DMS153 treated with DMSO at 0.1 percent for 48 hours (cell line): ENCODE measurements at regions not wholly inside any gene's neighbourhood (a gene's known extent, or its start where the extent isn't known, plus 50 kb on each side); places are given as distances from the start of the nearest gene placed in this dataset.

Experiments
- DNase-seq: peaks from one replicate; lab custom pipeline; 2025; ENCODE audit not compliant: unreplicated experiment; lab: John Stamatoyannopoulos, UW

DNA sequence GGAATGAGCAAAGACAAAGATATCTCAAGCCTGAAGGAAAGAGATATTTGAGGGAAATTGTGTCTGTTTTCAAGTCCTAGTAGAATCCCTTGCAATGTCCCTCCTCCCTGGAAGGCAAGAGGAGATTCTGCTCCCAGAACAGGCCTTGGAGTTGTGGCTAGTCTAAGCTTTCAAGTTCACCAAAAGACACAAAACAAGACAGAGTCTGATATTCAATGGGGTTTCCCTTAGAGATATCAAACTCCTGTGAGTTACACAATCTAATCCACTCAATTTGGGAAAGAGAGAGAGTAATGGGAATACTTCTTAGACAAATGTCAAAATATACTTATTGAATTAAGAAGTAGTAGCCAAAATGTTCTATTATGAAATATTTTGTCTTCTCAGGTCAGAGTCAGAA is 162.8 kb upstream of the ADAMTS5 start:
- DNase-seq = no peak

DNA sequence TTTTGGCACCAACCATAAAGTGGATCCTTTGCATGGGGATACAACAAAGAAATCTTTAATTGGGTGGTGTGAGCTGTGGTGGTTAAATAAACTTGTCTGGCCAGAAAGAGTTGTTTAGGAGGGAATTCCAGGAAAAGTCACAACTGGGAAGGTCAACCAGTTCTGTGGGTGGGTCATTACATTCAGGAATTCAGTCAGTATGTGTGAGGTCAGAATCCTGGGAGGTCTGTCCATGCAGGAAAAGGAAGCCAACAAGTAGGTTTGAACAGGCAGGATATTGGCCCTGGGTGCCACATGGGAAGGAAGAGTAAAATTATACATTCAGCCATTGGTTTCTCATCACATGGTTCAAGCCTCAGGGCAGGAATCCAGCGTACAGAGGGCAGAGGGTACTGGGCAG is 162.3 kb upstream of the ADAMTS5 start:
- DNase-seq = no peak

- no peak for DNase-seq
These were observed 159.3 kb upstream of the ADAMTS5 start for GRCh38 chr21:27126140-27126539.

GRCh38 chr21:27122686-27123085 is 155.8 kb upstream of the ADAMTS5 start:
- no peak for DNase-seq

- DNase-seq = no peak
These were observed 147.2 kb upstream of the ADAMTS5 start for GRCh38 chr21:27114111-27114510.

DNA sequence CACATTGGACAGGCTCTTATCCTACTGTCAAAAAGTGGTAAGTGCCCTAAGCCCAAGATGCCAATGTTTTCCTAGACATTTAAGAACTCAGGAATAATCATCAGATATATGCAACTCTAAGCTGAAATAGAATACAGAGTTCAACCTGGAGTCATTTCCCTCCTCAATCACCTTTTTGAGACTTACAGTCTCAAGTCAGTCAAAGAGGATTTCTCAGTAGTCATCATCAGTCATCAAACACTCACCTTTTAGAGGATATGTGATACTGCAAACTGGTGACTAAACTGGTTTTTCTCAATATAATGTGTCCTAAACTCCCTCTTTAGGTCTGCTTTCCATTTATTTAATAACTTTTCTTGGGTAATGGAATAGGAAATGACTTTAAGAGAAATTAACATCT is 145.3 kb upstream of the ADAMTS5 start:
- DNase-seq = no peak

DNA sequence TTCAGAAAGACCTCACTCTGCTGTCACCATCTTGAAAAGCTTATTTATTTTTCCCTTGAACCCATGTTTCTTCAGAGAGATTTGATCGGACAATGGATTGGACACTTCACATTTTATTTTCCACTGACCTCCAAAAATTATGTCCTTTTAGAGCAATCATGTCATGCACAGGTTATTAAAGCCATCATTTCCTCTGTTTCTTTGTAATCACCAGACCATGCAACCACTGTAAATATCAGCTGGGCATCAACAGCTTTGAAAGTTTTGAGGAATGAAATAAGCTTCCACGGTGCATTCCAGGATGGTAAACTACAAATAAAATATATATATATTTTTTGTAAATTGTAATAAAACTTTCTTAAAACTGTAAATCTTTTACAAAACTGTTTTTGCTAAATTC is 144.1 kb upstream of the ADAMTS5 start:
- no peak for DNase-seq

GRCh38 chr21:27108701-27109100 is 141.8 kb upstream of the ADAMTS5 start:
- no peak for DNase-seq

- DNase-seq = no peak
These were observed 141.3 kb upstream of the ADAMTS5 start for GRCh38 chr21:27108228-27108627.

- DNase-seq = no peak
These were observed 138.1 kb upstream of the ADAMTS5 start for GRCh38 chr21:27104846-27105431.

- no peak for DNase-seq
These were observed 136.9 kb upstream of the ADAMTS5 start for GRCh38 chr21:27103768-27104167.

DNA sequence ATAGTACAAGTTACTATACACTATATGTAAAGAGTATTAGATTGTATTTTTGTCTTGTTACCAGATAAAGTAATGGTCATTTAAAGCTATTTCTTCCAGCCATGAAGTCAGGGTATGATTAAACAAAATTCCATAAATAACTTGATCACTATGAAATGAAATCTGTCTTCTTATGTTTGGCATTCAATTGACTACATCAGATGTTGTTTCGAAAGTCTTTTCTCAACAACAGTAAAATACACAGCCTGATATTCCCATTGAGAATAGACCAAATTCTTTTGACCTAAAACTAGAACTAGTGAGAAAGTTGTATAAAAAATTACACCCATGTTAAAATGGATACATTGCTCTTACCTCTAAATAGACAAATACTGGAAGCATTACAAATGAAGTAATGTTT is 134.6 kb upstream of the ADAMTS5 start:
- DNase-seq = no peak

DNA sequence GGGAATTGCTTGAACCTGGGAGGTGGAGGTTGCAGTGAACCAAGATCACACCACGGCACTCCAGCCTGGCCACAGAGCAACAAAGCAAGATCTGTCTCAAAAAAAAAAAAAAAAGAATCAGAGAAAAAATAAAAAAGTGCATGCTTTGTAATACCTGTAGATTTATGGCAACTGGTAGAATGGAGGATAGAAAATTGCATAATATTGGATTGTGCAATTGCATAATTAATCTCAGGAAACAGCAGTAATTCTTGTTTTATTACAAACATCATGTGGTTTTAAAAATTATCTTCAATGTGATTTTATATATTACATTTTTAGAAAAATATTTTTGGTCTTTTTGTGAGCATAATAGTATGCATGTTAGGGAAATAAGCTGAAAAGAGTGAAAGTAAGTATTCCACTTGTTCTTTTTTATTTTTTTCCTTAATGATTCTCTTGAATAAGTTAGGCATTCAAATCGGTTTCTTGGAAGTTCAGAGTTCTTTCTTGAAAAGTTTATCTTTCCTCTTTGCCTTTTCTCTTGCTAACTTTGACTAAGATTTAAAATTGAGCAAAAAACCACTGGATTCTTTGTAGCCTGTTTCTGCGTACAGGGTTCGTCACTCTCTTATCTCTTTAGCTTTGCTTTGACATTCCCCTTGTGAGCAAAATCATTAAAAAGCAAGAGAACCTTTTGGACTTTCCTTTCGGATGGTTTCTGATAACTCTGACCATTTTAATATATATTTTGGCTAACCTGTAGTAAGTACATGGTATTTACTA is 127.5 kb upstream of the ADAMTS5 start:
- DNase-seq = no peak

DNA sequence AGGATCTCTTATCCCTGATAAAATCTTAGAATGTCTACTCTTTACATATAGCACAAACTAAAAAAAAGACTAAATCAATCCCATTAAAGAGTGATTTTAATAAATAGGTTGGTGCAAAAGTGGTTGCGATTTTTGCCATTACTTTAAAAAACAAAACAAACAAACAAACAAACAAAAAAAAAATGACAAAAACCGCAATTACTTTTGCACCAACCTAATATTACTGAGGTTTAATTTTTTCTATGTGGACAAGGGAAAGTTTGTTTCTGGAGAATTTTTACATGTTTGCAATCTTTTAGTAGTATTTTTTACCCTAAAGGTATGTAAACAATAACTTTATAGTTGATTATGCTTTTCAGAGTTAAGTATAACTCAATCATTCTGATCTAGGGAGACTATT is 119.7 kb upstream of the ADAMTS5 start:
- no peak for DNase-seq

DNA sequence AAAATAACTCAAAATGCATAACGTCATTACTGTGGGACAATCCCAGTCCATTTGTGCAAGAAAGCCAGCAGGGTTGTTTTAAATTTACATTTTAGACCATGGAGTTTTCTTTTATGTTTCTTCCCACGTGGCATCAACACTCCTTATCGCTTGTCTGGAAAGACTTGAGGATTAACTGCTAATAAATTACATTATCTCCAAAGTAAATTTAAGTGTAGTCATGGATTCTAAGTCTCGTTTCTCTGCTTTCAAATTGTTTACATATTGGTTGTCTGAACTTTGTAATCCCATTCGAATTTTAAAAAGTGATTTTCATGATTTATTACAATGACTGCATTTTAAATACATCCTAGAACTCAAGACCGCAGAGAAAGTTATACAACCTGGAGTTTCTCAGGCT is 119.3 kb upstream of the ADAMTS5 start:
- no peak for DNase-seq

DNA sequence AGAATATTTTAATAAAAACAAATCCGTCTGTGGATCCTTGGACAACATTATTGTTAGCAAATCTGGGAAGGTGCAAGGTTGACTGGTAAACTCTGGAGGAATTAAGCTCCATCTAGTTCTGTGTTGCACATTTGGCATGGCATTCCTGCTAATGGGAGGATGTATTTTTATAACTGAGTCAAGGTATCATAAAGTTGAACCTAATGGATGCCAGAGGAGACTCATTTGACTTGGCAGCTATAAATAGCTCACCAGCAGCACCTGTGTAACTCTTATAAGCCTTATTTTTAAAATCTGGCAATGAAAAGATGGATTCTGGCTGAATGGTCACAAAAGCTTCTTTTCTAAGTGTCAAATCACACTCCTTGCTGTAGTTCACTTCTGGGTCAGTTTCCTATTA is 118.5 kb upstream of the ADAMTS5 start:
- no peak for DNase-seq

DNA sequence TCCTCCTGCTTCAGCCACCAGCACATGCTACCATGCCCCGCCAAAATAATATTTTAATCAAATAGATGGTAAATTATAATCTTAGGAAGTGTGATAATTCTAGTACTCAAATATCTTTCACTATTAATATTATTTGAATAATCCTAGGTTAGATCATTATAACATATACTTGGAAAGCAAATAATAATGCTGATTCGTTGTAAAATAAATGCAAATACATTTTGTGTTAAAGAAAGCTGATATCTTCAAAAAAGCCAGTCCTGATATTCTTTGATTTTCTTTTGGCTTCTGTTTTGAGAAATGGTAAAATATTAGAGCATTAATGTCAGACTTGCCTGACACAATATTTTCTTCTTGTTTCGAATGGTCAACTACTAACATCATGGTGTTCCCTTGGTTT is 116.3 kb upstream of the ADAMTS5 start:
- DNase-seq = no peak

- DNase-seq = no peak
These were observed 115.6 kb upstream of the ADAMTS5 start for GRCh38 chr21:27082431-27083010.

- no peak for DNase-seq
These were observed 112.8 kb upstream of the ADAMTS5 start for GRCh38 chr21:27079636-27080240.

DNA sequence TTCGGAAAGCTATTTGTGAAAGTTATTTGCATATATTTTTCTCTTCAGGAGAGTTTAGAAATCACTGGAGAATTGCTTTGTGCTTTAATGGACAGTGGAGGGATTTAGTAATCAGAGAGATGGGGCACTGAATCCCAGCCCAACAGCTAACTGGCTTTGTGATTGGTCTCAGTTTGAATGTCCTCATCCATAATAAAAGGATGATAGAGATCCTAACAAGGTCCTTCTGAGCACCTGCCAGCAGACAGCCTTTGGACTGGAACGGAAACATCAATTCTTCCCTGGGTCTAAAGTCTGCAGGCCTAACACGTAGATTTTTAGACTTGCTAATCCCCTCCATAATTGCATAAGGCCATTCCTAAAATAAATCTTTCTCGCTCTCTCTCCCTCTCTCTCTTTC is 112.0 kb upstream of the ADAMTS5 start:
- DNase-seq = no peak

- DNase-seq = no peak
These were observed 110.6 kb upstream of the ADAMTS5 start for GRCh38 chr21:27077501-27077900.

- DNase-seq = no peak
These were observed 109.1 kb upstream of the ADAMTS5 start for GRCh38 chr21:27076025-27076424.
